HPDE6-E6E7 (cell line): ENCODE measurements at regions not wholly inside any gene's neighbourhood (a gene's known extent, or its start where the extent isn't known, plus 50 kb on each side); places are given as distances from the start of the nearest gene placed in this dataset.
"Not testable (repeated sequence)": the region's sequence is repeated elsewhere in the genome, so short reads cannot be mapped to it uniquely, and the experiment has no call there.

ENCODE experiments used
- DNase-seq: peaks from one replicate; pipeline ENCODE4 v3.0.0; 2011; ENCODE audit warnings: missing footprints; ENCODE audit errors: extremely low spot score

DNA sequence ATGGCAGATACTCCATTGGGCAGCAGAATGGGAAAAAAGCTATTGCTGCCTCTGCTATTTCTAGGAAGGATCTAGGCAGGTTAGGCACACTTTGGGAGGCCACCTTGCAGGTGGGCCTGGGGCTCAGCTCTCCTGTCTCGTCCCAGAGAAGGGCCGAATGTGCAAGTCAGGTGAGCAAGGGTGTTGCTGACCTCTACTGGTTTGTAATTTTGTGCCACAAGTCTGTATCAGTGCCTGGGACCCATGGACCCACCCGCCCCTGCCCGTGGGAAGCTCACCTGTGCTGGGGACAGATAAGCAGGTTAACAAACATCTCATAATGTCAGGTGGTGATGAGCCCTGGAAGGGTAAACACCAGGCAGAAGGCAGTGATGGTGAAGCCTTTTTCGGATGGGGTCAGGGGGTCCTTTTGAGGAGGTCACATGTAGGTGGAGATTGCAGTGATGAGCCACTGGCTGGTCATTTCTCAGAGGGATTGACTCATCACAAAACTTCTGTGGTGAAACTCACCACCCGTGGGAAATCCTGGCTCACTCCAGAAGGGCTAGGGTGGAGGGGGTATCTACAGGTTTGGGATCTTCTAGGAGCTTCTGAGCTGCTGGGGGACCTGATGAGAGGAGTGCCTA lies 161.3 kb downstream of the KLF13 start:
- DNase-seq, result no peak

GRCh38 chr15:31488437-31489204 lies 162.0 kb downstream of the KLF13 start:
- peak; percentile 88 for DNase-seq

GRCh38 chr15:31489281-31489680 lies 162.6 kb downstream of the KLF13 start:
- DNase-seq, result no peak

DNA sequence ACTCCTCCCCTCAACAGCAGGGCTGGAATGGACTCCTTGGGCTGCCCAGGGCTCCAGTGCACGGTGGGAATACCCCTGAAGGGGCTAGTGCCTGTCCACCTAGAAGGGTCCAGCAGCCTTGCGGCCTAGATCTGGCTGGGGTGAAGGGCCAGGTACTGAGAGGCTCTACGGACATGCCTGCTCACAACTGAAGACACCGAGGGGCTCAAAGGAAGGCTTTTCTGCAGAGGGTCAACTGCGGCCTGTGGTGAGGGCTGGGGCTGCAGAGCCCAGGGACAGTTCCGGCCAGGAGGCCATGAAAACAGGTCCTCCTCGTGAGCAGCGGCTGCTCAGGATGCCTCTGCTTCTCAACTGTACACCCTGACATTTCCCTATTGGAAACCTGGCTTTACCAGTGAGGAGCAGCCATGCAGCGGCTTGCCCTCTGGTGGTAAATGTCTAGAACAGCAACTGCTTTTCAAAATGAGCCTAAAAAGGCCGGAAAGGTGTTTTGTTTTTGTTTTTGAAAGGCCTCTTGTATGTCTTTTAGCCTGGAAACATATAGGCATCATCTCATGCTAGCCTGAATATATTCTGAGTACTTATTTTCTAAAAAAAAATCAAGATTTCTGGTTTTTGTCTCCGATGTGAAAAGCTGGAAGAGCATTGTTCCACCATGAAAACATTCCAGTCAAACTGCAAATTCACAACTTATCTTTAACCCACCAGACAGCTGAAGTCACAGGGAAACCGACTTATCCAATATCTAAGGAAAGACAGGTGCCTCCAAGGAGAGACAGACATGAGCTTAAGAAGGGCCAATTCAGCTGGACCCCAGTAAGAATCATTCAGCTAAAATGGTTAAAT lies 163.4 kb downstream of the KLF13 start:
- DNase-seq, result peak; percentile 67

DNA sequence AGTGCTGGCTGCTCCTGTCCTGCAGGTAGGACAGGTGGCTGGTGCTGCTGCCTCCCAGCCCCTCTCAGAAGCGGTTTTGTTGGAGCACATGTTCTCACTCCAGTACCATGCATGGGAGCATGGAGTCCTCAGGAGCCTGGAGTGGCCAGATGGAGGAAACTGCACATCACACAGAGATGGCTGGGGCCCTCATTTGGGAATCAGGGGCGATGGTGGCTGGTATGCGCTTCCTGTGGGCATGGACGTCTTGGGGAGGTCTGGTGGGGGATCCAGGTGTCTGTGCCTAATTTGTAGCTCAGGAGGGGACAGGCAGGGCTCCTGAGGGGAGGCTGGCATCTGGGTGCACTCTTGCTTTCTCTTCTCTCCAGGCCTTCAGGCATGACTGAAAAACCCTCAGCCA lies 168.2 kb downstream of the KLF13 start:
- no peak for DNase-seq

DNA sequence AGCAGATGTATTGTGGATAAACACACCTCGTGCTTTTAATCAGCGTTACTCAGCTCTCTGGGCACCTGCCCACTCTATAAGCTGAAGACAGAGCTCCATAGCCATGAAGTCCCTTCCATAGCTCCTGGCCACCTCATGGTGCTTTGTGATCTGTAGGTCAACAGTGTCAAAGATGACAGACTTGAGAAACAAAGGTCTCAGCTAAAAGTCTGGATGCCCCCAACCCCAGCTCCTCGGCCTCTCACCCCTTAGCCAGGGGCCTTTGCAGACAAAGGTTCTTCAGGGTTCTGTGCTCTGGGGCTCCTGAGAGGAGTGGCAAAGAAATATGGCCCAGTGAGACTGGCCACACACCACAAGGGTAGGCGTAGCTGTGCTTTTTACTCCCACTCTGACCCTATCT lies 168.6 kb downstream of the KLF13 start:
- no peak for DNase-seq

DNA sequence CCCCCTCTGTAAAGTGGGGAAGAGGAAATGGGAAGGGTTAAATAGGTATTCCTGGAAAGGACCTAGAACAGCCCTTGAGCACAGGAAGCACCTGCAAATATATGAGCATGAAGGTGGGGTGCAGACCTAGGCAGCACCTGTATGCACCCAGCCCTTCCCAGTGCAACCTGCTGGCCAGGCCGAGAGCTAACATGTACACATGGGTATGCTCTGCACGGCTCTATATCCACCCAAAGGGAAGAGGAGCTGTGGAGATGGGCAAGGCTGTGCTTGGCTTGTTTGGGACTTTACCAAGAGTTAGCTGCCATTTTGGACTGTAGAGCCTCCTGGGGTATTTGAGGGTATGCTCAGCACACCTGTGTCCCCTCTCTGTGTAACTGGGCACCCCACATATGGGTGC lies 171.2 kb downstream of the KLF13 start:
- no peak for DNase-seq

- DNase-seq, result no peak
Observed at GRCh38 chr15:31498329-31498728, 171.7 kb downstream of the KLF13 start.

GRCh38 chr15:31498756-31499155 lies 172.1 kb downstream of the KLF13 start:
- no peak for DNase-seq

- no peak for DNase-seq
Observed at GRCh38 chr15:31499236-31499952, 172.8 kb downstream of the KLF13 start.

DNA sequence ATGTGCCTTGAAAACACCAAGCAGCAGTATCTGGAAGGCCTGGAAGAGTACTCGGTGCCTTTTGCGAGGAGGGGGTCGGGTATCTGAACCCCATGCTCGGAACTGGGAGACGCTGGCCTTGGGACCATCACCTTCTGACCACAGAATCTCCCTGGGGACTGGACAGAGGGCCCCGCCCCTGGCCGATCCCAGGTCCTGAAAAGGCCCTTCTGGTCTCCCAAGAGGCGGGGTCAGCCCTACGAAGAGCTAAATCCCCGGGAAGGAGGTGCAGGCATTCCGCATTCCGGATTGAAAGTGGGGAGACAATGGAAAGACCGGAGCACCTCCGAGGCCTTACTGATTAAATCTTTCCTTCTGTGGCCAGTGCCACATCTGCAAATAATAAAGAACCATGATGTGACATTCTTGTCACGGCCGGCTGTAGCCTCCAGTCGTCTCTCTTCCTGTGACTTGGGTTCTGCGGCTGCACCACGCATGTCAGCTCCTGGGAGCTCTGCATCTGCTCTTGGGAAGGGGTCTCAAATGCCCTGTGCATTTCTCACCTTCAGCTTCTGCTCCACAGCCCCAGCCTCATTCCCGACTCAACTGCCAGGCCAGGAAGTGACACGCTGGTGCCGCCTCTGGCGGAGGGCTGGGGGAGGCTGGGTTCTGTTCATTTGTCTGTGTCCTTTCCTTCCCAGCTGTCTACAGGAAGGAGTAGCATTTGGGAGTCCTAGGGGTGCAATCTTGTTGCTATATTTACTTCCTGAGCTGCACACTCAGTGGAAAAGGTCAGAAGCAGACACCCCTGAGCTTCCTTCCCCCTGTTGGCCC lies 173.5 kb downstream of the KLF13 start:
- DNase-seq, result no peak

DNA sequence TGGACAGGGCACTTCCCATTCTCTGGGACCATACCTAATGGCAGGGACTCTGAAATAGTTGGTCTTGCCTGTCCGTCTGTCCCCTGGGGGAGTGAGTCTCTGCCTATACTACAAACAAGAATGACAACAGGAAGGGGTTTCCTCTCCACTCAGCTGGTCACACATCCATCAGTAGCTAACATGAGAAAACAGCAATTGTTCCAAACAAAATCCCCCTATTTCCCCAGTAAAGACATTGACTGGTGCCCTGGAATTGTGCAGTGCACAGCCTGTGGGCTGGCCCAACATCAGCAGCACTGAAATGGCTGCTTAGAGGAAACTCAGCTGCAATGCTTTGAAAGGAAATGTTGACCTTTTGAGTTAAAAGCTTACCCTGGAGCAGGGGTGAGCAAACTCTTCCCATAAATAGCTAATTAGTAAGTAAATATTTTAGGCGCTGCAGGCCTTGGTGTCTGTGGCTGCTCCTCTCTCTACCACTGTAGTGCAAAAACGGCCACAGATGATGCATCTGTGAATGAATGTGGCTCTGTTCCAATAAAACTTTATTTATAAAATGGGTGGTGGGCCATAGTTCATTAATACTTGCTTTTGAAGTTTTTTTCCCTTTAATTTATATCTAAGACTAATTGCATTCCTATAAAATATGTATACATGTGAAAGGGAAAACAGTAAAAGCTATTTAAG lies 174.3 kb downstream of the KLF13 start:
- no peak for DNase-seq

DNA sequence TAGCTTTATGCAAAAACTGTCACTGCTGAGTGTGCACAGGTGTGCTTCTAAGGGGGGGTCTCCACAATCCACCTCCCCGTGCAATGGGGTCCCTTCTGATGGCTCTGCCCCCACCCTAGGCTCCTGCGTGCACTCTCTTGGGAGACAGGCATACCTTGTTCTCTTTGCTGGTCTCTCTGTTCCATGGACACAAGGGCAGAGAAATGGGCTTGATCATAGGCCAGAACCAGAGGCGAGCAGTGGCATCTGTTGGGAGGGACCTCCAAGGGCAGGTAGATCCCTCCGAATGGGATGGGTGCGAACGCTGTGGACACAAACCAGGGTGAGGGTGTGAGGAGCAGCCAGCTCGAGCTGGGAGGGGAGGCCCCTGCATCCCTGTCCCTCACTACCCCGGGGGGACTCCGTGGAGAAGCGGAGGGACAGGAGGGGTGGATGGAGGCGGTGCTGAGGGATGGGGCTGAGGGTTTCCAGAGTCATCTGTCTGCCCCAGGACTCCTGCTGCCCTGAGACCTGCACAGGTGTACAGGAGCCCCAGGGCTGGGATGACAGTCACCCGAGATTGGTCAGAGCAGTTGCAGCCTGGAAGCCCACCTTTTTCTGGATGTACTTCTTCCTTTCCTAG lies 175.0 kb downstream of the KLF13 start:
- DNase-seq, result no peak

GRCh38 chr15:31502541-31503229 lies 176.1 kb downstream of the KLF13 start:
- DNase-seq, result no peak

DNA sequence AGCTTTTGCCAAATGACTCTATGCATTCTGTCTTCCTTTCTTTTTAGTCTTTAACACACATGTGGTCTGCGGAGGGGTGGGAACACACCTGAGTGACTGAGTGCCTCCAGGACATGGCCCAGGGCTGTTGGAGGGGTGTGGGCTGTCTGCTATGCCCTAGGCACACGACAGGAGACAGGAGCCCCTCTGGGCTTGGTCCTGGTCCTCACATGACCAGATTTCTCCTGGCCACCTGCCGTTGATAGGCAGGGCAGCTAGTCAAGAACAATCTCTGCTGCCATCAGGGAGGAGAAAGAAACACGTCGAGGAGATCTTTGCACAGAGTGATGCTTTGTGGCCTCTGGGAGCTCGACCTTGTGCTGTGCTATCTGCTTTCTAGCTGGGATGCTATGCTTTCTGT lies 176.6 kb downstream of the KLF13 start:
- DNase-seq, result no peak

DNA sequence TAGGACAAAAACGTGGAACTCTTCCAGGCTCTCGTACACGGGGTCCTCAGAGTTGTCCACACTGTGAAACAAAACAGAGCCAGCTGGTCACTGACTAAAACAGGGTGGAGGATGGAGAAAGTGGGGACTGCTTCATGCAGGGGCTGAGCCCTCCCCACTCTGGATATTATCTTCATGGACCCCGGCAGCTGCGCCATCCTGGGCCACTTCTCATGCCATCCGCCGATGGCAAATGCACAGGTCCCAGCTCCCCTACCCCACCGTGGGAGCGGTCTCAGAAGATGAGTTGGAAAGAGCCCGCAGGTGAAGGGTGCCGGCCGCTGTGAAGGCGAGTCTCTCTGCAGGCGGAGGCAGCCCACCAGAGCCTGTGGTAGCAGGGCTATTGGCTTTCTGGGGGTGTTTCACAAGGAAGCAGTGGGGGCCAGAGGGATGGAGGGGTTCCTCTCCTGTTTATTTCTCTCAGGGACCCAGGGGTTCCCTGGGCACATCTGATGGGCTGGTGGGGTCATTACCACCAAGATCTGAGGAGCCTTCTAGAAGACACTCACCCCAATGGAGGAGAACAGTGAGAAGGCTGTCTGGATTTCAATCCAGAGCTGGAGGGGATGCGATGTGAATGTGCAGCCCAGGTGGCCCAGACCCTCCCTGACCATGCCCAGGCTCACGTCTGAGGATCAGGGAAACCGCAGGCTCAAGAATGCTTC lies 177.3 kb downstream of the KLF13 start:
- no peak for DNase-seq

DNA sequence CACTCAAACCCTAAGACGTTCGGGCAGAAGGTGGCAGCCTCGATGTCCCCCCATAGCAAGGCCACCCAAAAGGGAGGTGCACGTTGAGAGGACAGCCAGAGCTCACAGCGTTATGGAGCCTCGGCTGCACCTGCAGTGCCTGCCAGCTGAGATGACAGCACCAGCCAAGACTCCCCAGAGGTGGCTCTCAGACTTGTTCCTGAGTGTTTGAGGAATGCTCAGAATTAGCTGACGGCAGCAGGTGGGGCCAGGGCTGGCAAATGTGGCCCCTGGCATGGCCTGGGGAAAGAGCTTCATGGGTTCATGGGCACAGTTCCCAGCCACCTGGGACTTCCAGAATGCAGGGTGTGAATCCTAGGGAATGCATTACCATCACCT lies 177.8 kb downstream of the KLF13 start:
- DNase-seq, result no peak

DNA sequence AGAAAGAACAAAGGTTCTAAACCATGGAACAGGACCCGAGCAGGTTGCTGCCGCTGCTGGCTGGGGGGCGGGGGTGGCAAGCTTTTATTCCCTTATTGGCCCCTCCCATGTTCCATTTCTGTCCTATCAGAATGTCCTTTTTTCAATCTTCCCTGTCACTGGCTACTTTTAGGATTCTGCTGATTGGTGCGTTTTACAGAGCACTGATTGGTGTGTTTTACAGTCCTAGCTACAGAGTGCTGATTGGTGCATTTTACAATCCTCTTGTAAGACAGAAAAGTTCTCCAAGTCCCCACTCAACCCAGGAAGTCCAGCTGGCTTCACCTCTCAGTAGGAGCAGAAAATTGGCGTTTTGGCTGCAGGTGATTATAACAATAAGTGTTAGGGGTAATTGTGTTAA lies 180.9 kb downstream of the KLF13 start:
- not testable (repeated sequence) for DNase-seq

DNA sequence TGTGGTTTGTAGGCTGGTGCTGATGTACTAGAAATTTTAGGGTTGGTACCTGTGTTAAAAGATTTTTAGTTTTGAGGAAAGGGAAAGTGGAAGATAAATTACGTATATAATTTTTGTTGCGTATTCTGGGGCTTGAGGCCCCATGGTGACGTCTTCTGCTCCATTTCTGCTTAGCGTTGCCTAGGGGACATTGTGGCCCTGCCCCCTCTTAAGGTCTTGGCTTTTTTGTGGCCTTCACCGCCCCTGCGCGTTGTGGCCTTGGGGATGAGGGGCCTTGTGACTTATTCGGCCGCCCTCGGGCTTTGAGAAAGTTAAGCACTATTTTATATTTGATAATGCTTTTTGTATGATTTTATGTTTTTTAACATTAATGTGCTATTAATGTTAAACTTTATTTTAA lies 182.0 kb downstream of the KLF13 start:
- no peak for DNase-seq
